Ectodermal cell (in vitro differentiated cells): ENCODE measurements at regions not wholly inside any gene's neighbourhood (a gene's known extent, or its start where the extent isn't known, plus 50 kb on each side); places are given as distances from the start of the nearest gene placed in this dataset.
A peak's percentile ranks its signal among the peaks of the same experiment; 100 is the strongest.

Experiments used
- H3K27ac ChIP-seq: 2 replicates; pipeline ENCODE4 v1.7.0; 2013; ENCODE audit warnings: mild to moderate bottlenecking, low read depth, low read length; ENCODE audit not compliant: insufficient read depth, poor library complexity, severe bottlenecking
- H3K27me3 ChIP-seq: 2 replicates; pipeline ENCODE4 v1.7.0; 2013; ENCODE audit warnings: mild to moderate bottlenecking, low read length; ENCODE audit not compliant: insufficient read depth, control insufficient read depth, poor library complexity, severe bottlenecking
- H3K36me3 ChIP-seq: one replicate; pipeline ENCODE4 v1.7.0; 2013; ENCODE audit warnings: low read length; ENCODE audit not compliant: control insufficient read depth, insufficient read depth
- H3K4me1 ChIP-seq: one replicate; pipeline ENCODE4 v1.7.0; 2013; ENCODE audit warnings: low read length; ENCODE audit not compliant: control insufficient read depth, insufficient read depth
- H3K4me3 ChIP-seq: 2 replicates; pipeline ENCODE4 v1.7.0; 2013; ENCODE audit warnings: low read depth, low read length, control low read depth; ENCODE audit not compliant: insufficient read depth
- H3K9me3 ChIP-seq: 2 replicates; pipeline ENCODE4 v1.7.0; 2013; ENCODE audit warnings: mild to moderate bottlenecking, low read length, moderate library complexity; ENCODE audit not compliant: control insufficient read depth
- WGBS, 2 experiments: methylation state at CpG; one replicate each; pipeline ENCODE4 v1.1.7; 2013; ENCODE audit warnings: missing lambda C conversion rate in 2 of 2; 5-methylcytosine and 5-hydroxymethylcytosine counted together

GRCh38 chr15:79192462-79193036, 90.0 kb upstream of the ANKRD34C start:
- peak overlapping the region; percentile 86 for H3K27ac ChIP-seq
- 85 to 86% methylated on average over 10 of the region's 10 CpGs for WGBS, 2 experiments

GRCh38 chr15:79190093-79190492, 92.4 kb upstream of the ANKRD34C start:
- H3K4me1 ChIP-seq: peaks cover 30% of the 10 kb centered on the region
- no peak overlapping the region for H3K27ac ChIP-seq
- no peaks in the 10 kb centered on the region for H3K36me3 ChIP-seq
- WGBS, 2 experiments: 79 to 86% methylated on average over 8 of the region's 8 CpGs
- no peaks in the 10 kb centered on the region for H3K9me3 ChIP-seq
- H3K4me3 ChIP-seq: no peak overlapping the region
- no peaks in the 10 kb centered on the region for H3K27me3 ChIP-seq

More at GRCh38 chr15:79192462-79193036, 90.0 kb upstream of the ANKRD34C start:
- Histone ChIP-seq H3K27me3 (no peaks in the 10 kb centered on the region), H3K9me3 (no peaks in the 10 kb centered on the region), H3K4me1 (peaks cover 42% of the 10 kb centered on the region), H3K36me3 (no peaks in the 10 kb centered on the region), H3K4me3 (no peak overlapping the region)

- H3K9me3 ChIP-seq: no peaks in the 10 kb centered on the region
- H3K27ac ChIP-seq: no peak overlapping the region
- H3K4me1 ChIP-seq: peaks cover 11% of the 10 kb centered on the region
- H3K4me3 ChIP-seq: no peak overlapping the region
- no peaks in the 10 kb centered on the region for H3K27me3 ChIP-seq
- no peaks in the 10 kb centered on the region for H3K36me3 ChIP-seq
- 94% methylated on average over 8 of the region's 8 CpGs for WGBS, 2 experiments
These were observed 95.9 kb upstream of the ANKRD34C start for GRCh38 chr15:79186616-79187015.

GRCh38 chr15:79185199-79185598, 94.6 kb upstream of the RASGRF1 start:
- H3K4me3 ChIP-seq: no peak overlapping the region
- H3K9me3 ChIP-seq: no peaks in the 10 kb centered on the region
- no peak overlapping the region for H3K27ac ChIP-seq
- H3K36me3 ChIP-seq: no peaks in the 10 kb centered on the region
- H3K4me1 ChIP-seq: peaks cover 3% of the 10 kb centered on the region
- WGBS, 2 experiments: 91% methylated on average over 7 of the region's 7 CpGs
- no peaks in the 10 kb centered on the region for H3K27me3 ChIP-seq

GRCh38 chr15:79184465-79184892, 93.9 kb upstream of the RASGRF1 start:
- 21 to 28% methylated on average over 4 of the region's 4 CpGs for WGBS, 2 experiments
- H3K9me3 ChIP-seq: no peaks in the 10 kb centered on the region
- H3K4me1 ChIP-seq: no peaks in the 10 kb centered on the region
- H3K27me3 ChIP-seq: no peaks in the 10 kb centered on the region
- H3K27ac ChIP-seq: no peak overlapping the region
- no peaks in the 10 kb centered on the region for H3K36me3 ChIP-seq
- H3K4me3 ChIP-seq: no peak overlapping the region

GRCh38 chr15:79180318-79180717, 89.7 kb upstream of the RASGRF1 start:
- WGBS, 2 experiments: 92 to 93% methylated on average over 5 of the region's 5 CpGs
- no peaks in the 10 kb centered on the region for H3K27me3 ChIP-seq
- H3K9me3 ChIP-seq: no peaks in the 10 kb centered on the region
- no peak overlapping the region for H3K27ac ChIP-seq
- no peaks in the 10 kb centered on the region for H3K36me3 ChIP-seq
- H3K4me1 ChIP-seq: no peaks in the 10 kb centered on the region
- H3K4me3 ChIP-seq: no peak overlapping the region

GRCh38 chr15:79179597-79179996, 89.0 kb upstream of the RASGRF1 start:
- Histone ChIP-seq H3K4me1 (no peaks in the 10 kb centered on the region), H3K9me3 (no peaks in the 10 kb centered on the region), H3K36me3 (no peaks in the 10 kb centered on the region), H3K27ac (no peak overlapping the region), H3K4me3 (no peak overlapping the region), H3K27me3 (no peaks in the 10 kb centered on the region)
- WGBS, 2 experiments: 94 to 96% methylated on average over 5 of the region's 5 CpGs

- H3K27ac ChIP-seq: no peak overlapping the region
- 69 to 79% methylated on average over 14 of the region's 14 CpGs for WGBS, 2 experiments
These were observed 88.6 kb upstream of the RASGRF1 start for GRCh38 chr15:79179108-79179561.

GRCh38 chr15:79178594-79178993, 88.0 kb upstream of the RASGRF1 start:
- Histone ChIP-seq H3K4me1 (no peaks in the 10 kb centered on the region), H3K27me3 (no peaks in the 10 kb centered on the region), H3K36me3 (no peaks in the 10 kb centered on the region), H3K4me3 (no peak overlapping the region), H3K27ac (no peak overlapping the region), H3K9me3 (no peaks in the 10 kb centered on the region)
- 92% methylated on average over 9 of the region's 9 CpGs for WGBS, 2 experiments

More at GRCh38 chr15:79179108-79179561, 88.6 kb upstream of the RASGRF1 start:
- Histone ChIP-seq H3K4me3 (no peak overlapping the region), H3K4me1 (no peaks in the 10 kb centered on the region), H3K9me3 (no peaks in the 10 kb centered on the region), H3K27me3 (no peaks in the 10 kb centered on the region), H3K36me3 (no peaks in the 10 kb centered on the region)

GRCh38 chr15:79176151-79176550, 85.6 kb upstream of the RASGRF1 start:
- no peaks in the 10 kb centered on the region for H3K36me3 ChIP-seq
- no peaks in the 10 kb centered on the region for H3K9me3 ChIP-seq
- no peaks in the 10 kb centered on the region for H3K4me1 ChIP-seq
- H3K4me3 ChIP-seq: no peak overlapping the region
- no peak overlapping the region for H3K27ac ChIP-seq
- H3K27me3 ChIP-seq: no peaks in the 10 kb centered on the region
- 88 to 93% methylated on average over 1 of the region's 1 CpG for WGBS, 2 experiments
